HG03342 (cell line): ENCODE measurements at regions not wholly inside any gene's neighbourhood (a gene's known extent, or its start where the extent isn't known, plus 50 kb on each side); places are given as distances from the start of the nearest gene placed in this dataset.

Experiments used
- ATAC-seq: cut with Tn5 transposase; IDR thresholded peaks from one replicate; pipeline ENCODE4 v1.9.1; 2021; ENCODE audit warnings: mild to moderate bottlenecking, moderate library complexity; ENCODE audit not compliant: unreplicated experiment

GRCh38 chr20:7378864-7379605, 561.2 kb downstream of the HAO1 start:
- ATAC-seq, result no peak

- ATAC-seq, result no peak
Observed at GRCh38 chr20:7379621-7380220, 560.5 kb downstream of the HAO1 start.

GRCh38 chr20:7383216-7383615, 557.0 kb downstream of the HAO1 start:
- ATAC-seq, result no peak

- ATAC-seq, result no peak
Observed at GRCh38 chr20:7387638-7388193, 552.5 kb downstream of the HAO1 start.

GRCh38 chr20:7389216-7389615, 551.0 kb downstream of the HAO1 start:
- no peak for ATAC-seq

GRCh38 chr20:7392542-7393206, 547.6 kb downstream of the HAO1 start:
- no peak for ATAC-seq

- no peak for ATAC-seq
Observed at GRCh38 chr20:7399114-7399513, 541.1 kb downstream of the HAO1 start.

GRCh38 chr20:7399575-7399974, 540.7 kb downstream of the HAO1 start:
- ATAC-seq, result no peak

GRCh38 chr20:7406671-7407070, 533.6 kb downstream of the HAO1 start:
- ATAC-seq, result no peak

GRCh38 chr20:7410150-7410549, 530.1 kb downstream of the HAO1 start:
- no peak for ATAC-seq

GRCh38 chr20:7411075-7411474, 529.2 kb downstream of the HAO1 start:
- ATAC-seq, result no peak

- ATAC-seq, result no peak
Observed at GRCh38 chr20:7415427-7415826, 524.8 kb downstream of the HAO1 start.

- ATAC-seq, result no peak
Observed at GRCh38 chr20:7416382-7416781, 523.9 kb downstream of the HAO1 start.

- no peak for ATAC-seq
Observed at GRCh38 chr20:7420345-7420744, 519.9 kb downstream of the HAO1 start.

GRCh38 chr20:7426890-7427496, 513.3 kb downstream of the HAO1 start:
- ATAC-seq, result no peak

- ATAC-seq, result no peak
Observed at GRCh38 chr20:7428946-7429345, 511.3 kb downstream of the HAO1 start.

- ATAC-seq, result no peak
Observed at GRCh38 chr20:7432612-7433011, 507.6 kb downstream of the HAO1 start.

- ATAC-seq, result no peak
Observed at GRCh38 chr20:7437311-7437710, 502.9 kb downstream of the HAO1 start.

GRCh38 chr20:7449269-7449668, 491.0 kb downstream of the HAO1 start:
- ATAC-seq, result no peak

GRCh38 chr20:7452890-7453289, 487.4 kb downstream of the HAO1 start:
- ATAC-seq, result no peak

- no peak for ATAC-seq
Observed at GRCh38 chr20:7454047-7454446, 486.2 kb downstream of the HAO1 start.
